Urothelium cell line (cell line): ENCODE measurements at regions not wholly inside any gene's neighbourhood (a gene's known extent, or its start where the extent isn't known, plus 50 kb on each side); places are given as distances from the start of the nearest gene placed in this dataset.

ENCODE experiments used
- DNase-seq: peaks from one replicate; pipeline ENCODE4 v3.0.0; 2011; ENCODE audit warnings: low spot score, mixed read lengths
- FAIRE-seq: peaks from 2 replicates; lab custom pipeline; 2011; peaks lifted over from hg19 to GRCh38; lab: Jason Lieb, UNC

DNA sequence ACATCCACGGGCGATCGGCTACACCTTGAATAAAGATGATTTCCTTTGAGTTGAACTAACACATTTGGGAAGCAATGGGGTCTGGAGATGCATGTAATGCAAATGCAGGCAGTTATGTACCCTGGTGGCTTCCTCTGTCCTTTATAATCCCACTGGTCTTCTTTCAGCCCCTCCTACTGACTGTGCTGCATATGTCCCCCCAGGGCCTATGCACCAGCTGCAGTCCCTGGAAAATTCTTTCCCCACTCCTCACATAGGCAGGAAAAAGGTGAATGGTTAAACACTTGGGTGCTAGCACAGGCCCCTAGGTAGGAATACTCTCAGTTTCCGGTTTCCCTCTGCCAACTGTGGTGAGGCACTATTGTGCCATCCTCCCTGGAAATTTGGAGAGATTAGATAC lies 294.8 kb upstream of the SOX5 start:
- FAIRE-seq (no peak), DNase-seq (no peak)

DNA sequence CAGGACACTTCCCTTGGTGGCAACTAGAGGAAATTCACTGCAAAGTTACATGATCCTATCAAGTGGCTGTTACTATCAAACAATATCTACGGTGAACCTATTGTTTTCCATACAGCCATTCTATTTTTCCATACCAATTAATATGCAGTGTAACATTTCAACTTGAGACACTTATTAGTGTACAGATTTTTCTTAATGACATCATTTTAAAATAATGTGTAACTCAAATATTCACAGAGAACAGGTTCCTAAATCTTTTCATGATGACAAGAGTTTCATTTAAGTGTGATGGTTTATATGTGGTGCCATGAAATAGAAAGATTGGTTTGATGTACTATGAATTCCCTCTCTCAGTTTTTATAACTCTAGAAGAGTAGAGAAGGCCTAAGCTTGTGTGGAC lies 291.2 kb upstream of the SOX5 start:
- FAIRE-seq: no peak
- no peak for DNase-seq

DNA sequence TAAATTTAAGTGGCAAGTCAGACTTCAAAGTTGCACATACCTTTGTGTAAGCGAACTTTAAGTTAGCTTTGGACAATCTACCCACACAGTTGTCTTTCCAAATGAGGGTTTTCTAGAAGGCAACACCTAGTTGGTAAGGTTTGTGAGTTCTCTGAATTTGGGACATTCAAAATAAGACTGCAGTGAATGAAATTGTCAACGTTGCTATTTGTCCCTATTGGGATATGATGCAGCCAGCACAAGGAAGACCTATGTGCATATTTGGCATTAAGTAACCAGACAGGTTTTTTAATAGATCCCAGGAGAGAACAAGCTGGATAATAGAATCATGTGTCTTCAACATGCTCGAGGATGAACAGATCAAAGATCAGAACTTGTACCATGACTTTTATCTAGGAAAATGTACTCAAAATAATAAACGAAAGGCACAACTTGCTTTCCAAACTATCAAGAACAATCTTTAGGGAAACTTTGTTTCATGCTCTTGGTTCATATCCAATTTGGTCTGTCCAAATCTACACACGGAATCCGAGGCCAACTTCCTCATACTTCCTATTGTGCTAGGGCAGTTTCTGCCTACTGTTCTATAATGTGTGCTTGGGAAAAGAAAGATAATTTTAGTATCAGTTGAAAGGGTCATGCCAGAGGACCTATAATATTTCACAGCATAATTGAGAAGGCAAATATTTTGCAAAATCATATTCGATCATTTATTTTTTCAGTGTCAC lies 284.2 kb upstream of the SOX5 start:
- no peak for DNase-seq
- no peak for FAIRE-seq

DNA sequence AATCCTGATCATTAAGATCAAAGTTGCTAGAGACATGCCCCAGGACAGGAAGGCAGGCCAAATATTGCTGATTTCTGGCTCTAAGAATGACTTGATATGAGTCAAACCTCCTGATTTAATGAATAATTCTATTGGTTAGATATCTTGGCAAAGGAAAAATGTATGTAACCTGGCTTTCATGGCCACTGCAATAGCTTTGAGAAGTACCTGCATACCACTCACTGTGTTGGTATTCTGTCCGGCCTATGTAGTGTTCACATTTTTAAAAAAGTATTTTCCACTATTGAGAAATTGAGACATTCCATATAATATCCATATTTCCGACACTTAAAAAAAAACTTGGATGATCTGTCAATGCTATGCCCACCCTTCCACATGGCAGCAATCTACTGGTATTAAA lies 283.1 kb upstream of the SOX5 start:
- DNase-seq (no peak), FAIRE-seq (no peak)

DNA sequence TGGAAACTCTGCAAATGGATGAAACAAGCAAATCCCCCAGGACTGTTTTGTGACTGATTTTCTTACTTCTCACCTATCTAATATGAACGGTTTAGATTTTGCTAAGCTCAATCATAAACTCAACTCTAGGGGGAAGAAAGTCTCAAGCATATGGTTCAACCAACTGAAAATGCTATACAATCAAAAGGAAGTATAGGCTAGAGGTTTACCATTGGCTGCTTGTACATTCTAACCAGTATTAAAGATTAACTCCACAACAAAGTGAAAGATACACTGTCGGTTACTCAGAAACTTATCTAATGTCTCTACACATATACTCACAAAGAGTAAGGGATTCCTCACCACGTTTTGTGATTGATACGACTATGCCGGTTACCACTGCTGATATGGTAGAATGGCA lies 281.8 kb upstream of the SOX5 start:
- DNase-seq: no peak
- no peak for FAIRE-seq

DNA sequence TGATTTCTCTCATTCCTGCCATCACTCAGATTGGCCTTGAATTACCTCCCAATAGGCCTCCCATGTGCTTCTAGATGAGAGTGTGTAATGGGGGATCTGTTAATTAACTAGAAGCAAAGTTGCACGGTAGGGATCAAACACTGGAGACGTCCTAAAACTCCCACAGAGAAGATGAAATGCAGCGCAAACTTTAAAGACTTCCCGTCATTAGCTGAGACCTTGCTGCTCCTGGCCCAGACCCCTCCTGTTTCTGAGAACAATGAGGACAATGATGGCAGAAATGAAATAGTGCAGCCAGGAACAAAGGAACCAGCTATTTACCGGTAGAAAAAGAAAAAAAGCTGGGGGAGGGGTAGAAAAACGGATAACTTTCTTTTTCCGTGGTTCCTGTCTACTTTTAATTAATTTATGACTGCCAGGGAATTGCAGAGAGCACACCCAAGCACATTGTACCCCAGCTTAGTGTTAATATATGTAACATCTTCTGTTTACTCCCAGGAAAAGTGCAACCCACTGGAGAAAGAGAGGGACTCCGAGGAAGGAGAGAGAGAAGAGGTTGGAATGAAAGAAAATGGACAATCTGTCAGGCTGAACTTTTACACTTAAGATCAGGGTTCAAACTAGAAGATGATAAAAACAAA lies 280.7 kb upstream of the SOX5 start:
- FAIRE-seq: no peak
- DNase-seq: no peak

DNA sequence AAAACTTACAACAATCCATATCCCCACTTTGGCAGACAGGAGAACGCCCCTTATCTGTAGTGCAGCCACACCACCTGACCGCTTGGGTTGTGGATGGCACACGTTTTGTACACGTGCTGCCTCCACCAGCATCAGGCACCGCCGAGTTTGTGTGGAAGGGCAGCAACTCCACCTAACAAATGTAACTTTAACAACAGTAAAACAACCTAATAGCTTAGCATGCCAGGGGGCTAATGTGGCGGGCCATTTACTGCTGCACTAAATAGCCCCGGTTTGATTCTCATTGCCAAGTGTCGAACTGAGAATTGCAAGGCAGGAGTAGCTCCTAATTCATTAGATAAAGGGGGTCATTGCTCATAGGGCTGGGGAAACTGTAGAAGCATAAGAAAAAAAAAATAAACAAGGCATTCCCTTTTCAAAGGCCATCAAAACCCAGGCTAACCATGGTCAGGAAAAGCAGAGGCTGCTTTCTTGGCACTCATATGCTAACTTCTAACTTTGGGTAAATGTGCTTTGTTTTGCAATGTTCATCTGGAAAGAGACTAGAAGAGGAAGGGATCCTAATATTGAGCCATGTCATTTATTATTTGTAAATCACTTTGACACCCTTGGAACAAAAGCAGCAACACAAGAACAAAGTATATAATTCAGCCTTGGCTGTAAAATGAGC lies 279.7 kb upstream of the SOX5 start:
- no peak for DNase-seq

DNA sequence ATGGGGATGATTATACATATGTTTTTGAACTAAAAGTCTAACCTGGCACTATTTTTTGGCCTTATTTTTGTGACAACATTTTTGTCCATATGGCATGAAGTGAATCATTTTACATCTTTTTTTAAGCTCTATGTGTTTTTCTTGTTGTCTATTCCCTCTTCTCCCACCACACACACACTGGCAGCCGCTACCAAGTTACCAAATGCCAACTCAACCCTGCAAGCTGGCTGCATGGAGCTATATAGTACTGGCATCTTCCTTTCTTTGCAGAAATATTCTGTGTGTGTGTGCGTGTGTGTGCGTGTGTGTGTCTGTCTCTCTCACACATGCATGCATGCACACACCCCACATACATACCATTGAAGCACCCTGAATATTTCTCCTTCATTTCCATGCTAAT lies 278.9 kb upstream of the SOX5 start:
- DNase-seq: no peak
- no peak for FAIRE-seq

More for the DNA sequence above, 279.7 kb upstream of the SOX5 start:
- no peak for FAIRE-seq

DNA sequence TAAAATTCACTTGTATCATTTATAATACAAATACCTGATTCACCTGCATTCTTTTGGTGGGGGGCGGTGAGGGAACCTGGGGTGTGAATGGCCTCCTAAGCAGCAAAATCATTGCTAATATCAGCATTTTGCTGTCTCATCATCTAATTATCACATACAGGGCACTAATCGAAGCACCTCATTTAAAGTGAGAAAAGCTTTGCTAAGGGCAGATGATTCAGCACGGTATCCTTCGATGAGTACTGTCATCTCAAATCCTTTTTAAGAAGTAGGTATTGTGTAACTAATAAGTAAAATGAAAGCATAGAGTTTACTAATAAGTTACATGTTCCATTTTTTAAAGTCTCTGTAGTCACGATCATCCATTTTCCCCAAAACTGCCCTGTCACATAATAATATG lies 278.1 kb upstream of the SOX5 start:
- no peak for FAIRE-seq

DNA sequence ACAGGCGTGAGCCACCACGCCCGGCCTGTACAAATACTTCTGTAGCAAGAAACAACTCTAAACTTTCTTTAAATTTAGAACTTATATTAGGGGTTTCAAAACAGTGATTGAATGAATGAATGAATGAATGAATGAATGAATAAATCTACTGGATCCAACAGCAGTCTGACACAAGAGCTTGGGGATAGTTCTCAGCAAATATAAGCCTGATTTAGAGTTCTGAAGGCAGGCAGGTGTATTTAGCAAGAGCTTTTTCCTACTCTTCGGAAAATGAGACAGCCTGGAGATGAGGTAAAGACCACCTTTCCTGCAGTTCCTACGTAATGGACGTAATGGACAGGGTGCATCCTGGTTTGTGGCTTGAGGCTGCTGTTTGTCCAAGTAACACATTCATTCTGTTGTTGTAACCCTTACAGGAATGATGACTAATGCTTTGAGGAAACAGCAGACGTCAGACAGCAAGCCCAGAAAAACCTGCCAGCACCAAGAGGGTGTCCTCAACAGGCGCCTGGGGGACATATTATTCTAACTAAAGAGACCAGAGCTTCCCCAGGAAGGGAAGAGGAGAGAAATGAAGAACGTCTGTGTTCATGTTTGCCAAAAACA lies 277.4 kb upstream of the SOX5 start:
- DNase-seq (peak; percentile 68), FAIRE-seq (peak; percentile 70)

More for the DNA sequence above, 278.1 kb upstream of the SOX5 start:
- no peak for DNase-seq

DNA sequence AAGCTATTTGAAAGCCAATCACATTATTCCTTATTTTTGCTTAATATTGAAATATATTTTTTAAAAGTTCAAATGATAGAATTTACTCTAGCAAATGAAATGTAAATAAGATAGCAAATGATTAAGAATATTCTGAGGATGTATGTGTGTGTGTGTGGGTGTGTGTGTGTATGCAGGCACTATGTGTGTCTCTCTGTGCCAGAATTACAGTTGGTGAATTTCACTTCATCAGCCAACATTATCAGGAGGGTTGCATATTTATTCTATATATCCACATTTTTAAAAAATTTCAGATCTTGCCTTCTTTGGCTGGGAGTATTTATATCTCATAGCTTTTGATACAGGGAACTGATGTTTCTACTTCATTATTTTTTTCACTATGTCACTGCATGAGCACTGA lies 274.9 kb upstream of the SOX5 start:
- DNase-seq (no peak), FAIRE-seq (no peak)

DNA sequence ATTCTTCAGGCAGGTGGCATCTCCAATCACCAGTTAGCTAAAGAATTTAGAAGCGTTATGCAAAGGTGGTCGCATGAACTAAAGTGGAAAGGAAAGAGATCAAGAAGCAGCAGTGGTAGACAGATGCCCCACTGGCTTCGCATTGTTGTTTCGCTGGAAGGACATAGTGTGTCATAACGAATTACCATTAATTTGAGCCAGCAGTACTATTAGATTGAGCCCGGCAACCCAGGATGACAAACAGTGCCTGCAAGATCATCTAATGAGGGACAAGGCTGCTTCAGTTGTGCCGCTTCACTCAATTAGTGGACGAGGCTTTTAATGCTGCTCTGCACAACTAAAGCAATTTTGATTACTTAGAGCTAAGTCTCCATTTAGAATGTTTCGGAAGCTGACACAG lies 274.5 kb upstream of the SOX5 start:
- no peak for DNase-seq
- FAIRE-seq: peak; percentile 46

DNA sequence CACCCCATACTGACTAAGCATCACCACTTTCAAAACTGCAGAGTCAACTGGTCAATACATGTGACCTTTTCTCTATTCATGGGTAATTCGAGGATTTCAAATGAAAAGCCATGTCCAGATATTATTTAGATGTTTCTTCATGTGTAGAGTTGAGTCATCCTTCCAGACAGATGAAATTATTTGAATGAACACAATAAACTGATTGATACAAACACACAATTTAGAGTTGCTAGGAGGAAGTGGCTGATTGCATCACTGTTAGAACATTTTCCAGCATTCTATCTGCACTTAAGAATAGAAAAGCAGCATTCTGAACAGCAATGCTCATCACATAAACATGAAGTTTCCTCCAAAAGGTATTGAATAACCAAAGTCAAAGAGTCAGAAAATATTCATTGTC lies 273.5 kb upstream of the SOX5 start:
- FAIRE-seq (no peak), DNase-seq (peak; percentile 18)

DNA sequence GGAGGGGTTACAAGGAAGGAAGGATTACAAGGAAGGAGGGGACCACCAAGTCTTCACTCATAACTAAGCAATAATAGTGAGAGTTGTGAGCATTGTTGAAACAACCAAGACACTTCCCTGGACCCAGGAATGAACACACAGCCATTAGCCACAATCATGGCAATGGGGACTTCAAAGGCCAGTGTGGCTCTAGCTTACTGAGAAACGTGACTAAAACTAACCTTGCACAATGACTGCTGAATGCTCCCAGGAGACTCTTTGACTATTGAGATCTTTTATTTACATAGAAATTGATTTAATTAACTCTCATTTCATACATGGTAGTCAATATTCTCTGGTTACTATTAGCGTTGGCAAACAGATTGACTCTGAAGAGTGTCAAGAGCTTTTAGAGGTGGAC lies 263.0 kb upstream of the SOX5 start:
- FAIRE-seq: no peak
- no peak for DNase-seq

DNA sequence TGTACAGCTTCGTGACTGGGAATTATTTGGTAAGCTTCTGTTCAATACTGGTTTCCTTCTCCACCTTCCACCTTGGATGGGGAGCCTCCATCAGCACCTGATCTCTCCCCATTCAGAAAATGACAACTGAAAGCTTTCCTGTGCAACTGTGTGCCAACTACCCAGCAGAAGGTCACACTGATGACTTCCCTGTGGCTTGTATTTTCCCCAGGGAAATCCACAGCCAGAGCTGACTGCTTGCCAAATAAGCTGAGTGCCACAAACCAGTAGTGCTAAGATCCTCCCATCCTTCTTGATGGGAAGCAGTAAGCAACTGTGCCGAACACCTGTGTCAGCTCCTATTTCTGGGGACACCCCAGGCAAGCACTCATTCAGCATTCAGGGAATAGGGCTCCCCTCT lies 257.2 kb upstream of the SOX5 start:
- no peak for DNase-seq
- FAIRE-seq: peak; percentile 44

DNA sequence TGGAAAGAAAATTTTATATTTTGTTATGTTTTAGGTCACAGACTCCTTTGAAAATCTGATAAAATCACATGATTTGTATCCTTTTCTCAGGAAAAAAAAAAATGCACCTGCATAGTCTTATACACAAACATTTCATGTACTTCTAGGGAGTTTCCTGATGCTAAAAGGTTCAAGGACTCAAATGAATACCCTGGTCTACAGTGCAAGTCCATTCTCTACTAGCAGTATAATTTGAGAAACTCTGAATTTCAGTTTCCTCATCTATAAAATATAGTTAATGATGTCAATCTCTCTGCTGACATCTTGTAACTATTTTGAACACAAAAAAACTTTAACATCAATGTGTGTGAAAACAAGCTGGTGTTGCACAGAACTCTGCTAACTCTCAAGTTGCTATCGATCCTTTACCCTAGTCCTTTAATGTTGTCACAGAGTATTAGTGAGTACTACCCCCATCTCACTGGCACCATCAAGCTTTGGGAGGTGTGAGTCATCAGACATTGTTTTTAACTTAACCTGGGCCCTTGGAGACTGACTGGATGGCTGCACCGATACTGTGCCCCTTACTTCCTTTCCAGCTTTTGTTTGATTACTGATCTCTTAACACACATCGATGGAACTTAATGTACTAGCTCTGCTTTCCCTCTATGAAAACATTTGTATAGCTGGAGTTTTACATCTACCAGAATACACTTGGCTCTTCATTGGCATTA lies 251.9 kb upstream of the SOX5 start:
- DNase-seq (peak; percentile 21), FAIRE-seq (no peak)

DNA sequence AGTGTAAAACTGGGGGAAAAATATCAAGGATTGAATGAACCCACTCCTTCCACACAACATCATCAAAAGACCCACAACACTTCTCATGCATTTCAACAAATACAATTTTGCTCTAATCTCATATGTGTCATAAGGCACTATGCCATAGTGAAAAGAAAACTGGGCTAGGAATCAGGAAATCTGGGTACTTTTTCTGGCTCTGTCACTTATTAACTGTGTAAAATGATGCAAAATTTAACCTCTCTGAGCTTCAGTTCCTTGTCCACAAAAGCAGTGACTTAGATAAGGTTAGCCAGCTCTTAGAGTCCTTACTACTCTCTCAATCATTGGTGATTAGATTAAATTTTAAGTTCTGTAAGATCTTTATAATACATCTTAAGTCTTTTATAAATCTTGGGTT lies 250.5 kb upstream of the SOX5 start:
- DNase-seq: no peak
- no peak for FAIRE-seq

DNA sequence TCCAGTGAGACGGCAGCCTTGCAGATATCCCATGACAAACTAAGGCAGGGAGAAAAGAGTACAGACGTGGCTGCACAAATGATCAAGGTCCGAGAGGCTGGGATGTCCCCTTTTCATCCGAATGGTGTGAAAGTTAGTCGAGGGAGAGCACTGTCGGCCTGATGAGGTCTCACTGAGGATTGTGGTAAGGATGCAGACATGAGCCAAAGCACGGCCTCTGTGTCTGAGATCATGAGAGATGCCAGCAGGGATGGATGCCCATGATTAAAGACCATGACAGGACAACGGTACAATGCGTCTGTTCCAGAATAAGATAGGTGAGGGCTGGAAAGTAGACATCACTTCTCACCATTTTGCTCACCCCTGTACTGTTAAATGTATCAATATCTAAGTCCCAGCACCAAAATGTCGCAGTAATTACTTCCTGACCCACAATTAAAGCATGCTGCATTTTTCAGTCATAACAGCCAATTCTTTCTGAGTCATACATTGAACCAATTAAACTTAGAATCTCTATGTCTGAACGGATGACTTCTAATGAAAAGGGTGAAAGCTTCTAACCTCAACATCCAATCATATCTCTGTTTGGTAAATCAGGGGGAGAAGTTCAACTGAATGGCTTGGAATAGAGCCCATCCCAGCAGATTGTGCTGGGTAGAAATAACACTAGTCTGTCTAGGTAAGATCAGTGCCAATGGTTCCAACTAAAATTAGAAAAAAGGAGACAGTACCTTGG lies 249.6 kb upstream of the SOX5 start:
- DNase-seq (peak; percentile 12), FAIRE-seq (peak; percentile 63)

DNA sequence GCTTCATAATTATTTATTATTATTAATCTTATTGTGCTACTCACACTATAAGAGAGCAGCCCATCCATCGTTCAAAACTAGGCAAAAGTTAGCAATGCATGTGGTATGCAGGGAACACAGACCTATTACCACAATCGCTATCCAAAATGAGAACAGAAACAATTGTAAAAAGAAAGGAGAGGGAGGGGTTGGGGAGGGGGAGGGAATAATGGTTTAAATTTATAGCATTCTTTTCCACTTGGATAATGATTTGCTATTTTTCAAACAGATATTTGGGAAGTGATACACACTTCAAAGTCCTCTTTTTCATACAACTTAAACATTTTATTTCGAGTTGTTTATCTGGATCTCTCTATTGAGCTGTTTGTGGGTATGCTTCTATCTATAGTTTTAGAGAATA lies 248.6 kb upstream of the SOX5 start:
- FAIRE-seq (no peak), DNase-seq (peak; percentile 52)

DNA sequence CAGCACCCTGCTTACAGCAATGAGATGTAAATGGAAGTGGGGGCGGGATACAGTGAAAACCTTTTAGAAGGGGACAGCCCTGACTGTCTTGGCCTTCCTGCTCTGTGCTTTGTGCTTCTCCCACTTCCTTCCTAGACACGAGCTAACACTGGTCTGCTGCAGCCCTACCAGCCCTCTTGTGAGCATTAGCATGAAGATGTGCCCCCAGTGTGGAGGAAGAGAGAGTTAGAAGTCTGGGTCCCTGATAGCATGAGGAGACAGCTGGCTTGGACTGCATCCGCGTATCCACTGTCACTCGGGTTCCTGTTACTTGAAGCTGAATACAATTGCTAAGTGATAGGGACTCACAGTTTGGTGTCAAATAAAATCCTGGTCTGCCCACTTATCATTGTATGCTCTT lies 248.1 kb upstream of the SOX5 start:
- FAIRE-seq: peak; percentile 91
- peak; percentile 29 for DNase-seq
